Nucleus accumbens (tissue), 56 donors: ENCODE measurements at regions not wholly inside any gene's neighbourhood (a gene's known extent, or its start where the extent isn't known, plus 50 kb on each side); places are given as distances from the start of the nearest gene placed in this dataset.

Source experiments
- DNase-seq, 56 donors: peaks; one replicate each; lab custom pipeline; 2025; lab: John Stamatoyannopoulos, UW

DNA sequence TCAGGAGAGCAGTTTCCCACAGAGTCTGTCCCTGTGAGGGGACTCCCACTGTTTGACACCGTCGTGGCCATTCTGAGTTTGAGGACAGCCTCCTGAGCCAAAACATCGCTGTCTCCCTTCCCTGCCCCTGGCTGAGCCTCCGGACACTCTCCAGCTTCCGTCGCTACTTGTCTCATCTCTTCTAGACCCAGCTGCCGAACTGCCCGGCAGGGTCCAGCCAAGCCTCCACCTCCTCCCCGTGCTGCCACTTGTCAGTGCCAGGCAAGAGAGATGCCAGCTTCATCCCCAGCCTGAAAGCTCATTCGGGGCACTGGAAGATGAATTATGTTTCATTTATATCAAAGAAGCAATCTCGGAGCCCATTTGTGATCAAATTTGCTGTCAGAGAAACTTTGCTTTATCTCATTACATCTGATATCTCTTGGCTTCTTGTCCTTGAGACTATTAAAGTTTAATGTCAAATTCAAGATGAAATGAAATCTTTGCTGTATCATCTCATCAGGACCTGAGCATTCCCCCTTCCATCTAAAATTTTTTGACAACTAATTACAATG is 283.9 kb downstream of the BUD13 start:
- DNase-seq, result no peak

GRCh38 chr11:116485425-116485824 is 287.4 kb downstream of the BUD13 start:
- no peak for DNase-seq

- no peak for DNase-seq
Observed at GRCh38 chr11:116482716-116483115, 290.1 kb downstream of the BUD13 start.

DNA sequence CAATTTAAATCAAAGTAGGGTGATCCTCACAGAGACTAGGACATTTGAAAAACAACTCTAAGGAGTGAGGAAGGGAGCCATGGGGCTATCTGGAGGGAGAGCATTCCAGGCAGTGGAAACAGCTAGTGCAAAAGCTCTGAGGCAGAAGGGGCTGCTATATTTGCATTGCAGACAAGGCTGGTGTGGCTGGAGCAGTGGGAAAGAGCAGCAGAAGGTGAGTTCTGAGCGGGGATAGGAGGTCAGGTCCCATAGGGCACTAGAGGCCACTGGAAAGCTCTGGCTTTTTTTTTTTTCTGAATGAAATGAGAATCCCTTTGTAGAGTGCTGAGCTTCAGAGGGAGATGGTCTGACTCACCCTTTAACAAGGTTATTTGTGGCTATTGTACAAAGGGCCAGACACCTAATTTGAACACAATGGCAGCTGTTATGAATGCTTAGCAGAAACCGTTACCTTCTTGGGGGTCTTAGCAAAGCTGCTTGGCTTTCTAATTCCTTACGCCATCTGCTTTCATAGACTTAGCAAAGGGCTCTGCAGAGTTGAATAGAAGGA is 291.6 kb downstream of the BUD13 start:
- DNase-seq, result no peak

DNA sequence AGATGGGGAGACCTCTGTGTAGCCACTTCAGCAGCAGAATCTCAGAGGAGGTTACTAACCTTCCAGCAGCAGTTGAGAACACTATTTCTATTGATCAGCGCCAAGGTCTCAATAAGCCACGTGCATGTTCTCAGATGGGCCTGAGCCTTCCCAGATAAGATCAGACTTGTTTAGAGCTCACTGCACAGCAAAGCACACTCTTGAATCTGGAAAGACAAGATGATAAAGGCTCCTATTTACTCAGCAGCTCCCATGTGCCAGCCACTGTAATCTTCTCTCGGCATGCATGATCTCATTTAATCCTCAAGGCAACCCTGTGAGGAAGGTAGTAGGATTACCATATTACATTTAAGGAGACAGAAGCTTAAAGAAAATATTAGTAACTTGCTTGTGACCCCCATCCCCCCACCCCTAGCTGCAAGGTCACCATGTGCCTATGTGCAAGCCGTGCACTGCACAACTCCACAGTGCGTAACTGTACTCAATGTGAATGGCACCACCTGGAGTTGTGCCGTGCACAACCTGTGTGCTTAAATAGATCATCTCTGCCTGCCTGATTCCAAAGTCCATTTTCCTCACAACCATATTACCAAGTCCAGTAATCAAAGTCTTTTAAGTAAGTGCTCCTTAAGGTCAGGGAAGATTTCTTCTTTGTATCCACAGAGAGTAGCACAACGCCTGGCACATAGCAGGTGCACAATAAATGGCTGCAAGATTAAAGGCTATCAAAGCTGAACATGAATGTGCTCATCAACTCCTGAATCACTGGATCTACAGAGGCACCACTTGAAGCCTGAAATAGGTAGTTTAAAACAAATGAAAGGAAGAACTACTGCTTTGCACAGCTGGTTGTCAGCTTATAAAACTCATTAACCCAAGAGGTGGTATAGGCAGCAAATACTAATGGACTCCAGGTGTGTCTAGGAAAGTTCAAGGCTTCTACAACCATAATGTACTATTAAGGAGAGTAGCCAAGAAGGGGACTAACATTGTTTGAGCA is 293.8 kb downstream of the BUD13 start:
- no peak for DNase-seq

GRCh38 chr11:116478205-116478604 is 294.6 kb downstream of the BUD13 start:
- no peak for DNase-seq

- DNase-seq, result no peak
Observed at GRCh38 chr11:116473790-116474346, 298.9 kb downstream of the BUD13 start.

GRCh38 chr11:116473206-116473769 is 299.5 kb downstream of the BUD13 start:
- no peak for DNase-seq

- no peak for DNase-seq
Observed at GRCh38 chr11:116472651-116473050, 300.1 kb downstream of the BUD13 start.

GRCh38 chr11:116471608-116472256 is 301.1 kb downstream of the BUD13 start:
- DNase-seq, result no peak

DNA sequence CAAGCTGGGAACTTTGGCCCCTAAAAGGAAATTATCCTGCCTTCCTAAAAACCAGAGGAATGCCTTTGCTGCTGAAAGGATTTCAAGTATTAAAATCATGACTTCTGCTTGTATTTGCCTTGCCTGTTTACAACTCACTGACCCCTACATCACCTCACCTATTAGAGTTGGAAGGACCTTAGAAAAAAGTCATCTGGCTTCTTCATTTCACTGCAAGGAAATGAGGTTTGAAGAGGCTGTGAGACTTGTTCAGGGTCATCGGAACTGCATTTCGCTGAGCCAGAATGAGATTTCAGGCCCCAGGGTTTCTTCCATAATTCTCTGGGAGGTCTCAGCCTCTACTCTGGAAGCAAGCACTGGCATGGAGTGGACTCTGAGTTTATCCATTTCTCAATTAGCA is 304.1 kb downstream of the BUD13 start:
- DNase-seq, result no peak

DNA sequence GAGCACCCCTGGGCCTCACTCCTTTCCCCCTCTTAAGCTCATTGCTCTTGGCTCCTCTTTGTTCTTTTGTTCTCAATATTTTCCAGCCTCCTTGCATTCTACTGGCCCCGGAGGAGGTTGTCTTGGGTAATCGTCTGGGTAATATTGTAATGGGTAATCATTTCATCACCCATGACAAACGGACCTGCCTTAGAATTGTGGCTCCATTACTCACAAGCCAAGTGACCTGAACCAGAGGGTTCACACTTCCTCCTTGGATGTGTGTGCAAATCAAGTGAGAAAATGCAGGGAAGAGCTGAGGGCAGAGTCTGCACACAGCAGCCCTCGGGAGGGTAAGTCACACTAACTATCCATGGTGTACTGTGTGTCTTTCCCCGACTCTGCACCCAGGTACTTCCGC is 305.0 kb downstream of the BUD13 start:
- DNase-seq, result no peak

GRCh38 chr11:116466801-116467200 is 306.0 kb downstream of the BUD13 start:
- DNase-seq, result no peak

DNA sequence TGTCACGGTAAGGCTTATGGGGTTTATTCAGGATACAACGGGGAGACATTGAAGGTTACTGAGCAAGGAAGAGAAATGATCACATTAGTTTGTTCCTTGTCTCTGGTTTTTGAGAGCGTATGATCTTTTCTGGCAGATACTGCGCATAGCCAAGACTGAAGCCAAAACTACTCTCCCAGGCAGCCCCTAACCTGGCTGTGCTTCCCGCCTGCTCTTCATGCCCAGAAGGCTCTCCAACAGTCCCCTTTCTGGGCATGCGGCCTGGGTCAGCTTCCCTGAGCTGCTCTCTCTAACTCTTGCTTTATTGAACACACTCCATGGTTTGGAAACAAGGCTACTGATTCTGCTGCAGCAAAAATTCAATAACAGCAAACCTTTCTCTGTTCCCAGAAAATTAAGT is 306.6 kb downstream of the BUD13 start:
- peak in 19 of 56 donors; percentile 4 to 58 (median 25) for DNase-seq

- DNase-seq, result peak in 15 of 56 donors; percentile 4 to 50 (median 29)
Observed at GRCh38 chr11:116465056-116465455, 307.7 kb downstream of the BUD13 start.

- DNase-seq, result peak in 19 of 56 donors; percentile 4 to 55 (median 22)
Observed at GRCh38 chr11:116461789-116462188, 311.0 kb downstream of the BUD13 start.

DNA sequence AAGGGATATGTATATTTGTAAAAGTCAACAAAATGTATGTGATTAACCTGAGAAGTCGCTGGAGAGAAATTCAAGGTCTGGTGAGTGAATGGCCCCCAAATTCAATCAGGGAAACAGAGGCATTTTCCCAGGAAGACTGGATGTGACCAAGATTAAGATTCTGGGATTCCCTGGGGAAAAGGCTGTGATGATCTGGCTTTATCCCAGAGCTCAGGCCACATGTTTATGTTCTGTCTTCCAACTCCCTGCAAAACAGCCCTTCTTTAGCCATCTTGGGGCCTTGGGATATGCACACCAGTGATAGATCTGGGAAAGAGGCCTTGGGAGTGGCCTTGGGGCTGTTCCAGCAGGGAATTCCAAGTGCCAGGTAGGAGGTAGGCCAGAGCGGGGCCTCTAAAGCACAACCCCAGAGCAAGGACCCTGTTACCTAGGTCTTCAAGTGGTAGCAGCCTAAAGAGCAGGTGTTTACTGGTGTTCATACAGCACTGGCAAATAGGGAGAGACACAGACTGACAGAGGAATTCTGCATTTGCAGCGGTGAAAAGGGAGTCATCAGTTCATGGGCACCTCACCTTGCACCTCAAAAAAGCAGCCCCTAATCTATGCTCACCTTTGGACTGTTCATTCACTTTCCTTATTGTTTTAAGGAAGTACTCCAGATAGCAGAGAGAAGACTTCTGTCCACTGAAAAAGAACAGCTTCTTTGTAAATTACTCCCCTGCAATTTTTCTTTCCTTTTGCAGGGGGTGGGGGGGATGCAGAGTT is 312.4 kb downstream of the BUD13 start:
- DNase-seq, result no peak

GRCh38 chr11:116459185-116460045 is 313.4 kb downstream of the BUD13 start:
- DNase-seq, result no peak

DNA sequence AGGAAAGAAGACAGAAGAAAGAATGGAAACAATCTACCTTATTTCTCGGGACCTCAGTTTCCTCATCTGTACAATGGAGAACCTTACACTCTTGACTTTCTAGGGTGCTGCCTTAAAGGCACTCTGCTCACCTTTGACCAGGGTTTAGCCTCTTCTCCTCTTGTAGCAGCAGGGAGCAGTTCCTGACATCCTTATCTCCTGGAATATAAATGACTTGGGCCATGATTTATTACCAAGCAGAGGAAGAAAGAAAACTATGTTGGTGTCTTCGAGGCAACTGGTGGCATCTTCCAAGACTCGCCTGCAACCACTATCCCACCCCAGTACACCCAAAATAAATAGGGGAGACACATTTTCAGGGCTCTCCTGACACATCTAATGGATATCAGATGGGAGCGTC is 314.2 kb downstream of the BUD13 start:
- DNase-seq, result no peak
